Peyer's patch (tissue), 4 donors: ENCODE measurements at regions not wholly inside any gene's neighbourhood (a gene's known extent, or its start where the extent isn't known, plus 50 kb on each side); places are given as distances from the start of the nearest gene placed in this dataset.
A peak's percentile ranks its signal among the peaks of the same experiment; 100 is the strongest.

Experiments used
- DNase-seq, 3 donors: peaks; one replicate each; pipeline ENCODE4 v3.0.0-alpha.2; 2017 to 2019
- H3K27ac ChIP-seq, 4 donors: fragments of 200-600 bp; sonication (generic); one replicate each; pipeline ENCODE4 v1.5.1; 2016 to 2019
- H3K27me3 ChIP-seq, 2 donors: fragments of 200-600 bp; sonication (generic); one replicate each; pipeline ENCODE4 v1.5.1; 2019
- H3K36me3 ChIP-seq, 3 donors: fragments of 200-600 bp; sonication (generic); one replicate each; pipeline ENCODE4 v1.5.1; 2016 to 2019
- H3K4me1 ChIP-seq, 4 donors: fragments of 200-600 bp; sonication (generic); one replicate each; pipeline ENCODE4 v1.5.1; 2016 to 2019
- H3K4me3 ChIP-seq, 4 donors: fragments of 200-600 bp; sonication (generic); 1 replicate in 3 of 4; 2 replicates in 1 of 4; pipeline ENCODE4 v1.5.1; 2016 to 2019; ENCODE audit warnings: mild to moderate bottlenecking in 1 of 4
- H3K9me3 ChIP-seq, 4 donors: fragments of 200-600 bp; sonication (generic); one replicate each; pipeline ENCODE4 v1.5.1; 2016 to 2019; ENCODE audit warnings: mild to moderate bottlenecking in 1 of 4
- CTCF ChIP-seq, 6 experiments: fragments of 450-650 bp in 4 of 6; fragments of 200-600 bp in 2 of 6; sonication (generic) in 1 of 6; IDR thresholded peaks; one replicate each; pipeline ENCODE4 v1.5.1; 2017 to 2019; ENCODE audit warnings: antibody characterized with exemption in 6 of 6, mild to moderate bottlenecking in 3 of 6, moderate library complexity in 1 of 6
- POLR2A ChIP-seq, 2 donors: fragments of 450-650 bp; IDR thresholded peaks; one replicate each; pipeline ENCODE4 v1.5.1; 2017; ENCODE audit warnings: antibody characterized with exemption in 2 of 2, mild to moderate bottlenecking in 2 of 2, moderate library complexity in 2 of 2

DNA sequence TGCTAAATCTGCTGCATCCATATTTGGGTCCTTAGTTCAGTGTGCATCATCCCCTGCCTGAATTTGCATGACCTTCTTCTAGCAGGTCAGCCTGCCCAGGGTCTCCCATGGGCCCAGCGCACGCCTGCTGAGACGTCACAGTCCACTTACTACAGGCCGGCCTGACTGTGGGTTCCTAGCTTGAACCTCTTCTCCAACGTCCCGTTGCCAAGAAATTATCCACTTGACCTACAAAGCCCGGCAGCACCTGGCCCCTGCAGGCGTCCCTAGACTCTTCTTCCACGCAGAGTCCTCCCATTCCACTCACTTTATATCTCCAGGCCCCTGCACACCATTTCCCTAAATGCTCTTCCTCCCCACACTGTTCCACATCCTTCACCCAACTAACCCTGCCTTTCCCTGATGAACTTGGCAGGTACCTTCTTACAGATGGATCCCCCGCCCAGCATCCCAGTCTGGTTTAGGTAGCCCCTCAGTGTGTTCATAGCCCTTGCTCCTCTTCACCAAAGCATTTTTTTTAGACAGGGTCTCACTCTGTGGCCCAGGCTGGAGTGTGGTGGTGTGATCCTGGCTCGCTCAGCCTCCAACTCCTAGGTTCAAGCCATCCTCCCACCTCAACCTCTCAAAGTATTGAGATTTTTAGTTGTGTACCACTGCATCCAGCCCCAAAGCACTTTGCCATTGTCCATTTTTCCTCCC, 155.0 kb upstream of the SOX1 start:
- DNase-seq: peak; percentile 9 to 30 (median 13)

DNA sequence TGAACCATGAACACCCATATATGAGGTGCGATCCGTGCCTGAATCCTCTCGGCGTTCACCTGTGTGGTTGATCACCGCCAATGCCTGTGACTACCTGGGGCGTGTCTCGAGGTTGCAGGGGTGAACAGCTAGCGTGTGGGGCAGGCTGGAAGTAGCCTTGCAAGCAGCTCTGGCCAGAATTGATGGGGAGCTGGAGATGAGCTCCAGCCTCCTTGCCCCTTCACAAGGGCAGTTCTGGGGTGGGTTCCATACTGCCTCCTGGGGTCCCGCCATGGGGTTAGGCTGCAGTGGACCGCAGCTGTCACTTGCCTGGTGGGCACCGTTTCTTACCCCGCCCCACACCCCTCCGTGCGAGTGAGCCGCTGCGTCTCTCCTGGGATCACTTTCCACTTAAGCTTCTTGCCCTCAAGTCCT, 154.5 kb upstream of the SOX1 start:
- Histone ChIP-seq H3K9me3 (no peaks in the 10 kb centered on the region), H3K27ac (no peak overlapping the region), H3K4me3 (no peak overlapping the region), H3K4me1 (no peaks in the 10 kb centered on the region), H3K36me3 (no peaks in the 10 kb centered on the region), H3K27me3 (no peaks in the 10 kb centered on the region)
- TF ChIP-seq POLR2A (IDR thresholded peaks at IDR 0.05) (no peak), CTCF (IDR thresholded peaks at IDR 0.05) (no peak)
- DNase-seq: peak; percentile 2 to 22 (median 21)

More for the DNA sequence above, 155.0 kb upstream of the SOX1 start:
- H3K4me1 ChIP-seq: no peaks in the 10 kb centered on the region
- H3K36me3 ChIP-seq: no peaks in the 10 kb centered on the region
- TF ChIP-seq CTCF (IDR thresholded peaks at IDR 0.05) (no peak), POLR2A (IDR thresholded peaks at IDR 0.05) (no peak)
- H3K9me3 ChIP-seq: no peaks in the 10 kb centered on the region
- H3K4me3 ChIP-seq: no peak overlapping the region
- no peaks in the 10 kb centered on the region for H3K27me3 ChIP-seq
- no peak overlapping the region for H3K27ac ChIP-seq

DNA sequence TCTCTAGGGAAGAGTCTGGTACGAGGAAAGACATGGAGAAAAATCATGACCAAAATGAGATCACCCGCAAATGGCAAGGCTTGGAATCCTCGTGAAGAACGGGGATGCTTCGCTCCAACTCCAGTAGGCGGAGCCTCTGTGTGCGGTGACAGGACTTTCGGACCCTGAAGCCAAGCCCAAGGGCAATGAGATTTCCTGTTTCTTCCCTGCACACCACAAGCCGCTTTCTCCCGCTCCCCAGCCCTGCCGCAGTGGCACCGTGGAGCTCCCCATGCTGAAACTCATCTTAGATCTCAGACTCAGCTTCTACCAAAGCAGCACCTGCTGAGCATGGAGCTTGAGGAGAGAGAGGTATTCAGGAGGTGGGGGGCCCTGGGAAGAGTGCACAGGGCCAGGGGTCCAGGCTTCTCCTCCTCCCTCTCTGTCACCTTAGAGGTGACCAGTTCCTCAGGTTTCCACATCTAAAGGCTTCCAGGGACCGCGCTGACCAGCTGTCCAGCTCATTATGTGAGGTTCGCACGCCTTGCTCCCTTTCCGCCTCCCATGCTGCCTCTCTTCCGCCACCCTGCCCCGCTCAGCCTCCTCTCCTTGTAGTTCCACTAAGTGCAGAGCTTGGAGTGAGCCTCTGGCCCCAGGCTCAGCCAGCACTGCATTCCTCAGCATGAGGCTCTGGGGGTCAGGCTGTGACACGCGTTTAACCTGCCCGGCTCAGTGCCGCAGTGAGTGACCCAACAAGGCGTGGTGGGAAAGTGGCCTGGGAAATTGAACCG, 153.8 kb upstream of the SOX1 start:
- Histone ChIP-seq H3K4me3 (no peak overlapping the region), H3K36me3 (no peaks in the 10 kb centered on the region), H3K27ac (no peak overlapping the region), H3K27me3 (no peaks in the 10 kb centered on the region), H3K9me3 (no peaks in the 10 kb centered on the region), H3K4me1 (no peaks in the 10 kb centered on the region)
- TF ChIP-seq POLR2A (IDR thresholded peaks at IDR 0.05) (no peak), CTCF (IDR thresholded peaks at IDR 0.05) (no peak)
- DNase-seq: peak; percentile 8 to 34 (median 30)

DNA sequence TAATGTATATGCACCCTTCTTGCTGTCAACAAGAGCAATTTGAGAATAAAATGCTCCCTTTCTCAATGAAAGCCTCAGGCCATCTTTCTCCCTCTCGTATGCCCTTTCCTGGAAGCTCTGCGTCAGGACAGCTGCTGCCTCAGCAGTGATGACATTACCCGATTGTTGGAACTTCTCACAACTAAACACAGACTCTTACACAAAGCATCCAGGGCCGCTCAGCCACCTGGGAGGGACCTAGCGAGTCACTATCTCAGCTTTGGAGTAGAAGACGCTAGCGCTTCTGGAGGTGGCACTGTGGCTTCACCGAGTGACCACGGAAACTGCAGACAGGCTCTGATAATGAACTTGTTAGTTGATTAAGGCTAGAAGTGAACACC, 153.2 kb upstream of the SOX1 start:
- H3K4me3 ChIP-seq: no peak overlapping the region
- no peak for TF ChIP-seq POLR2A (IDR thresholded peaks at IDR 0.05)
- TF ChIP-seq CTCF (IDR thresholded peaks at IDR 0.05): no peak
- DNase-seq: peak in 1 of 3 donors; percentile 1

GRCh38 chr13:111914241-111915103, 152.5 kb upstream of the SOX1 start:
- Histone ChIP-seq H3K9me3 (no peaks in the 10 kb centered on the region), H3K27me3 (no peaks in the 10 kb centered on the region), H3K27ac (no peak overlapping the region), H3K4me1 (no peaks in the 10 kb centered on the region), H3K4me3 (no peak overlapping the region), H3K36me3 (no peaks in the 10 kb centered on the region)
- TF ChIP-seq POLR2A (IDR thresholded peaks at IDR 0.05) (no peak), CTCF (IDR thresholded peaks at IDR 0.05) (no peak)
- peak; percentile 1 to 28 (median 22) for DNase-seq

More for the DNA sequence above, 153.2 kb upstream of the SOX1 start:
- H3K27me3 ChIP-seq: no peaks in the 10 kb centered on the region
- H3K27ac ChIP-seq: no peak overlapping the region
- H3K36me3 ChIP-seq: no peaks in the 10 kb centered on the region
- no peaks in the 10 kb centered on the region for H3K4me1 ChIP-seq
- H3K9me3 ChIP-seq: no peaks in the 10 kb centered on the region
